ENCODE measurements at regions not wholly inside any gene's neighbourhood (a gene's known extent, or its start where the extent isn't known, plus 50 kb on each side); places are given as distances from the start of the nearest gene placed in this dataset.
"Not testable (repeated sequence)": the region's sequence is repeated elsewhere in the genome, so short reads cannot be mapped to it uniquely, and the experiment has no call there.

GRCh38 chr2:95723627-95724210 is 131.9 kb downstream of the TRIM43 start:
- not testable (repeated sequence) for TF ChIP-seq YY1 (IDR thresholded peaks at IDR 0.05); ZBTB33 (IDR thresholded peaks at IDR 0.05); JUND (IDR thresholded peaks at IDR 0.05); RAD21 (IDR thresholded peaks at IDR 0.05); TAF1 (conservative IDR thresholded peaks at IDR 0.05); ATF3 (IDR thresholded peaks at IDR 0.05); MAX (IDR thresholded peaks at IDR 0.05); SP1 (IDR thresholded peaks at IDR 0.05); GABPA (IDR thresholded peaks at IDR 0.05 in 1 of 2, conservative IDR thresholded peaks at IDR 0.05 in 1 of 2); EGR1 (IDR thresholded peaks at IDR 0.05; ENCODE audit: low read depth in 2 of 2); NR2F2 (IDR thresholded peaks at IDR 0.05); FOXA1 (IDR thresholded peaks at IDR 0.05)
- TF ChIP-seq, protein P1, sequence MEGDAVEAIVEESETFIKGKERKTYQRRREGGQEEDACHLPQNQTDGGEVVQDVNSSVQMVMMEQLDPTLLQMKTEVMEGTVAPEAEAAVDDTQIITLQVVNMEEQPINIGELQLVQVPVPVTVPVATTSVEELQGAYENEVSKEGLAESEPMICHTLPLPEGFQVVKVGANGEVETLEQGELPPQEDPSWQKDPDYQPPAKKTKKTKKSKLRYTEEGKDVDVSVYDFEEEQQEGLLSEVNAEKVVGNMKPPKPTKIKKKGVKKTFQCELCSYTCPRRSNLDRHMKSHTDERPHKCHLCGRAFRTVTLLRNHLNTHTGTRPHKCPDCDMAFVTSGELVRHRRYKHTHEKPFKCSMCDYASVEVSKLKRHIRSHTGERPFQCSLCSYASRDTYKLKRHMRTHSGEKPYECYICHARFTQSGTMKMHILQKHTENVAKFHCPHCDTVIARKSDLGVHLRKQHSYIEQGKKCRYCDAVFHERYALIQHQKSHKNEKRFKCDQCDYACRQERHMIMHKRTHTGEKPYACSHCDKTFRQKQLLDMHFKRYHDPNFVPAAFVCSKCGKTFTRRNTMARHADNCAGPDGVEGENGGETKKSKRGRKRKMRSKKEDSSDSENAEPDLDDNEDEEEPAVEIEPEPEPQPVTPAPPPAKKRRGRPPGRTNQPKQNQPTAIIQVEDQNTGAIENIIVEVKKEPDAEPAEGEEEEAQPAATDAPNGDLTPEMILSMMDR (IDR thresholded peaks at IDR 0.05; ENCODE audit: low read depth, low read length, missing input control): not testable (repeated sequence)
- TF ChIP-seq, protein P2, sequence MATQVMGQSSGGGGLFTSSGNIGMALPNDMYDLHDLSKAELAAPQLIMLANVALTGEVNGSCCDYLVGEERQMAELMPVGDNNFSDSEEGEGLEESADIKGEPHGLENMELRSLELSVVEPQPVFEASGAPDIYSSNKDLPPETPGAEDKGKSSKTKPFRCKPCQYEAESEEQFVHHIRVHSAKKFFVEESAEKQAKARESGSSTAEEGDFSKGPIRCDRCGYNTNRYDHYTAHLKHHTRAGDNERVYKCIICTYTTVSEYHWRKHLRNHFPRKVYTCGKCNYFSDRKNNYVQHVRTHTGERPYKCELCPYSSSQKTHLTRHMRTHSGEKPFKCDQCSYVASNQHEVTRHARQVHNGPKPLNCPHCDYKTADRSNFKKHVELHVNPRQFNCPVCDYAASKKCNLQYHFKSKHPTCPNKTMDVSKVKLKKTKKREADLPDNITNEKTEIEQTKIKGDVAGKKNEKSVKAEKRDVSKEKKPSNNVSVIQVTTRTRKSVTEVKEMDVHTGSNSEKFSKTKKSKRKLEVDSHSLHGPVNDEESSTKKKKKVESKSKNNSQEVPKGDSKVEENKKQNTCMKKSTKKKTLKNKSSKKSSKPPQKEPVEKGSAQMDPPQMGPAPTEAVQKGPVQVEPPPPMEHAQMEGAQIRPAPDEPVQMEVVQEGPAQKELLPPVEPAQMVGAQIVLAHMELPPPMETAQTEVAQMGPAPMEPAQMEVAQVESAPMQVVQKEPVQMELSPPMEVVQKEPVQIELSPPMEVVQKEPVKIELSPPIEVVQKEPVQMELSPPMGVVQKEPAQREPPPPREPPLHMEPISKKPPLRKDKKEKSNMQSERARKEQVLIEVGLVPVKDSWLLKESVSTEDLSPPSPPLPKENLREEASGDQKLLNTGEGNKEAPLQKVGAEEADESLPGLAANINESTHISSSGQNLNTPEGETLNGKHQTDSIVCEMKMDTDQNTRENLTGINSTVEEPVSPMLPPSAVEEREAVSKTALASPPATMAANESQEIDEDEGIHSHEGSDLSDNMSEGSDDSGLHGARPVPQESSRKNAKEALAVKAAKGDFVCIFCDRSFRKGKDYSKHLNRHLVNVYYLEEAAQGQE (IDR thresholded peaks at IDR 0.05): not testable (repeated sequence)

Data from liver (tissue), 3 donors.